GM12872 (cell line): ENCODE measurements at regions not wholly inside any gene's neighbourhood (a gene's known extent, or its start where the extent isn't known, plus 50 kb on each side); places are given as distances from the start of the nearest gene placed in this dataset.

ENCODE experiments used
- TF ChIP-seq, protein P1 (sequence below): IDR thresholded peaks from 3 replicates; pipeline ENCODE4 v1.5.1; 2011; ENCODE audit warnings: low read depth, mild to moderate bottlenecking, low read length, moderate library complexity; ENCODE audit not compliant: insufficient read depth

DNA sequence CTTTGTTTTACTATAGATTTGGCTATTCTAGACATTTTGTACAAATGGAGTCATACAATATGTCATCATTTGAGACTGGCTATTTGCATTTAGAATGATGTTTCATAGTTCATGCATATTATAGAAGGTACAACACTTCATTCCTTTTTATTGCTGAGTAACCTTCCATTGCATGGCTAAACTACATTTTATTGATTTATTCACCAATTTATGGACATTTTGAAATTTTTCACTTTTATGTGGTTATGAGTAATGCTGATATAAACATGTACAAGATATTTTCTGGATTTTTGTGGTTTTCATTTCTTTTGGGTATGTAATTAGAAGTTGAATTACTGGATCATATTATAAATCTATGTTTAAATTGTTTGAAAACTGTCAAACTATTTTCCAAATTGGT lies 710.3 kb upstream of the SLITRK5 start:
- TF ChIP-seq, protein P1, sequence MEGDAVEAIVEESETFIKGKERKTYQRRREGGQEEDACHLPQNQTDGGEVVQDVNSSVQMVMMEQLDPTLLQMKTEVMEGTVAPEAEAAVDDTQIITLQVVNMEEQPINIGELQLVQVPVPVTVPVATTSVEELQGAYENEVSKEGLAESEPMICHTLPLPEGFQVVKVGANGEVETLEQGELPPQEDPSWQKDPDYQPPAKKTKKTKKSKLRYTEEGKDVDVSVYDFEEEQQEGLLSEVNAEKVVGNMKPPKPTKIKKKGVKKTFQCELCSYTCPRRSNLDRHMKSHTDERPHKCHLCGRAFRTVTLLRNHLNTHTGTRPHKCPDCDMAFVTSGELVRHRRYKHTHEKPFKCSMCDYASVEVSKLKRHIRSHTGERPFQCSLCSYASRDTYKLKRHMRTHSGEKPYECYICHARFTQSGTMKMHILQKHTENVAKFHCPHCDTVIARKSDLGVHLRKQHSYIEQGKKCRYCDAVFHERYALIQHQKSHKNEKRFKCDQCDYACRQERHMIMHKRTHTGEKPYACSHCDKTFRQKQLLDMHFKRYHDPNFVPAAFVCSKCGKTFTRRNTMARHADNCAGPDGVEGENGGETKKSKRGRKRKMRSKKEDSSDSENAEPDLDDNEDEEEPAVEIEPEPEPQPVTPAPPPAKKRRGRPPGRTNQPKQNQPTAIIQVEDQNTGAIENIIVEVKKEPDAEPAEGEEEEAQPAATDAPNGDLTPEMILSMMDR, result no peak

DNA sequence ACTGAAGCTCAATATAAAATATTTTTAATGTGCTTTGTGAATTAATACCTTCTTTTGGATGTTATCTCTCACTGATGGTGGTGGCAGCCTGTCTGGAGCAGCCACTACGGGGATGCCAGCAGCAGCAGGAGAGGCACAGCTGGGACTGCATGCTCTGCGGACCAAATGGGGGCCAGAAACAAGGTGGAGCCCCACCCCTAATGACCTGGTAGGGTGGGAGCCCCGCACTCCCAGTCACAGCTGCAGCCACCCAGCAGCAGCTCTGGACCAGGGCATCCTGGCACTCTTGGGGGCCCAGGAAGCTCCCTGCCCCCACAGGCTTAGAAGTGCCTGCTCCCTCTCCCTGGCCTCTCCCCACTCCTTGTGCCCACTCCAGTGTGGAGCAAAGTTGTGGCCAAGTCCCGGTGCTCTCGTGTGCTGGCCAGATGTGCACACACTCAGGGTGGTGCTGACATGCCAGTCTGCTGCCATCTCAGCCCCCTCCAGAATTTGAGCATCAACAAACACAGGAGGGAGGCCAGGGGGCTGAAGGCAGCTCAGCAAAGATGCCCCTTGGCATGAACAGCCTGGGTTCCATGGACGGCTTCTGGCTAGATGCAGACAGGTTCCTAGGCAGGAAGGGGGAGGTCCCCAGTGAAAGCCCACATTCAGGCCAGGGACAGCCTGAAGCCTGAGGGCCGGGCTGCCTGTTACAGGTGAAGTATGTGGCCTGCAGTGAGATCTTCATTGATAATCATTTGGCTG lies 696.7 kb upstream of the SLITRK5 start:
- TF ChIP-seq, protein P1, result no peak

DNA sequence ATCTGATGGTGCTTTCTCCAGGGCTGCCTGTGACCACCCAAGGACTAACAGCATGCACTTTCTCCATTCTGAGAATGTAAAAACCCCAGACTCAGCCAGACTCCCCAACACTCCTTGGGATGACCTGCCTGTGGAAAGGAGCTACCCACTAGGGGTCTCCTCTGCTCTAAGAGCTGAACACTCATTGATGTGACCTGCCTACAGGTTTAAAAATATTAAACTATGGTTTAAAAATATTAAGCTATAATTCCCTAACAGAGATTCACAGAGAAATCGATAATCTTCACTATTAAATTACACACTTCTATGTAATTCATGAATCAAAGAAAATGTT lies 696.2 kb upstream of the SLITRK5 start:
- TF ChIP-seq, protein P1, result no peak

DNA sequence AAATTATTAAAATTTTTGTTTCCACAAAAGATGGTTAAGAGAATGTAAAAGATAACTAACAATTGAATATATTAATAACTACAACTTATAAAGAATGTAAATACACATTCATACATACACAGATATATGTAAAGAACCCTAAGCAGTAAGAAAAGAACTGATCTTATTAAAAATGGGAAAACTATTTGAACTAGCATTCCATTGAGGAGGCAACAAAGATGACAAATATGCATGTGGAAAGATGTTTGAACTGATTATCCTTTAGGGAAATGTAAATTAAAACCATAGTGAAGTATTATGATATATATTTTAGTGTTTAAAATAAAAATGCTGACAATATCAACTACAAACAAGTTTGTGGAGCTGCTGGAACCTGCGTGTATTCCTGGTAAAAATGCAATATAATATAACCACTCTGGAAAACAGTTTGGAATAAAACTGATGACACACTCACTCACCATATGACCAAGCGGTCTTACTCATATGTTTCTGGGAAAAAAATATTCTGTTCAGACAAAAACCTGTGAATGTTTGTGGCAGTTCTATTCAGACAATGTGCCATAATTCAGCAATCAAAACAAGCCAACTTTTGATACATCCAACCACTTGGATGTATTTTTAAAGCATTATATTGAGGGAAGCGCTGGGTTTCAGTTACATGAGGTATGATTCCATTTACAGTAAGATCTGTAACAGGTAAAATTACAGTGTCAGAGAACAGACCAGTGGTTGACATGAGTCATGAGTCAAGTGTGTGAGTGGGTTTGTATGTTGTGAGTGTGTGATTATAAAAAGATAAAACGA lies 694.4 kb upstream of the SLITRK5 start:
- TF ChIP-seq, protein P1, result no peak

DNA sequence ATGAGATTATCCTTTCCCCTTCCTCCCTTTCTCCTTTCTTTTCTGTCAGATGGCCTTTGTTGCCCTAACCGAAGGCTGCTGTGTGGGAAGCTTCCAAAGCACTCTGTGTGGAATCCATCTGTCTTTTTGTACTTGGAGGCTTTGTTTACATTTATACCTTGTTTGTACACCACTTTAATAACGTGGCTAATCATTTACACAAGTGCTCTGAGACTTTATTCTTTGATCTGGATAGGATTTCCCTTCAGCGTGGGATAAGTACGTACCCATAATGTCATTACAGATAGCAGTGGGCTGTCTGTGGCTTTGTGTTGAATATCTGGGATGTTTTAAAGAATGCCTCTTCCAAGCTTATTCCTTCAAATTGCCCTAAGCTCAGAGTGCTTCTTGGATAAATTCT lies 684.7 kb upstream of the SLITRK5 start:
- TF ChIP-seq, protein P1, result no peak

DNA sequence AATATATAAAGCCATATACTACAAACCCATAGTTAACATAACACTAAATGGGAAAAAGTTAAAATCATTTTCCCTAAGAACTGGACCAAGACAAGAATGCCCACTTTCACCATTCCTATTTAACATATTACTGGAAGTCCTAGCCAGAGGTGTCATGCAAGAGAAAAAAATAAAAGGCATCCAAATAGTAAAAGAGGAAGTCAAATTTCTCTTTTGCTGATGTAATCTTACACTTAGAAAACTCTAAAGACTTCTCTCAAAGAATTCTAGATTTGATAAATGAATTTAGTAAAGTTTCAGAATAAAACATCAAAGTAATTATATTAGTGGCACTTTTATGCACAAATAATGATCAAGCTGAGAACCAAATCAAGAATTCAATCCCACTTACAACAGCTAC lies 678.9 kb upstream of the SLITRK5 start:
- TF ChIP-seq, protein P1, result no peak

DNA sequence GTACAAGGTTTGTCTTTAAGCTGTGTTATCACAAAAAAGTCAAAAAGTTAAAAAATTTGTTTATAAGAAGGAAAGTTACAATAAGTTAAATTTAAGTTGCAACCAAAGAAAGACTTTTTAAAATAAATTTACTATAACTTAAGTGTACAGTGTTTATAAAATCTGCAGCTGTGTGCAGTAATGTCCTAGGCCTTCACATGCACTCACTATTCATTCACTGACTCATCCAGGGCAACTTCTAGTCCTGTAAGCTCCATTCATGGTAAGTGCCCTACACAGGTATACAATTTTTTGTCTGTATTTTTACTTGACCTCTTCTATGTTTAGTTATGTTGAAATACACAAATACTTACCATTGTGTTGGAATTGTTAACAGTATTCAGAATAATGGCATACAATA lies 667.9 kb upstream of the SLITRK5 start:
- TF ChIP-seq, protein P1, result no peak
